HG03378 (cell line): ENCODE measurements at regions not wholly inside any gene's neighbourhood (a gene's known extent, or its start where the extent isn't known, plus 50 kb on each side); places are given as distances from the start of the nearest gene placed in this dataset.
"Not testable (repeated sequence)": the region's sequence is repeated elsewhere in the genome, so short reads cannot be mapped to it uniquely, and the experiment has no call there.

Source experiments
- ATAC-seq: cut with Tn5 transposase; IDR thresholded peaks from one replicate; pipeline ENCODE4 v1.9.1; 2021; ENCODE audit warnings: mild to moderate bottlenecking, moderate library complexity; ENCODE audit not compliant: unreplicated experiment

DNA sequence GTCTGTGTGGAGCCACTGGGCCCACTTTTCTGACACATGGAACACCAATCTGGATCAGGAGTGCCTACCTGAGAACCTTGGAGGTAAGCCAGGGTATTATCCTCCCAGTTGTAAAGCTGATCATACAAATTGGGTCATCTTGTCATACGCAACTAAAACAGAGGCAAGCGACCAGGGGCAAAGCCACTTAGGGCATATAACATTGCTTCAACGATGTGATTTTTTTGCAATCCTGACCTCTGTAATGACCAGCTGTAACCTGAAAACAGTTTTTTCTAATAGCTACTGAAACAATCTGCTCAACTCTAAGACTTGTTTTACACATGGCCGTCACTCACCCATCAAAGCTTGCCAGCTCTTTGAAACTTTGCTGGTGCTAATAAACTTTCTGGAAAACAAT lies 261.5 kb upstream of the AGTR2 start:
- no peak for ATAC-seq

DNA sequence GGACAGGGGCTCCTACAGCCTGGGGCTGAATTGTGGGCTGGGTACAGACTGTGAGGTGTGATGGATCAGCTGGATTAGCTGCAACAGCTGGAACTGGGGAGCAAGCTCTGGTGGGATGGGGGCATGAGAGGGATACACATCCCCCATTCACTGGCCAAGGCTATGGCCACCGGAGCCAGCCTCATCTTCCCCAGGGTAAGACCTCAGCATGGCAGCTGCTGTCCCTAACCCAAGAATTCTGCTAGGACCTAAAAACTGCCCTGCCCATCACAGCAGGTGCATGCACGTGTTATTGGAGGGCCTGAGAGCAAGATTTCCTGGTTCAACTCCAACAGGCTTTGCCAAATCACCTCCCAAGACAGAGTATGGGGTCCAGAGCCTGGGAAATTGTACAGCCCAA lies 258.6 kb upstream of the AGTR2 start:
- ATAC-seq = no peak

DNA sequence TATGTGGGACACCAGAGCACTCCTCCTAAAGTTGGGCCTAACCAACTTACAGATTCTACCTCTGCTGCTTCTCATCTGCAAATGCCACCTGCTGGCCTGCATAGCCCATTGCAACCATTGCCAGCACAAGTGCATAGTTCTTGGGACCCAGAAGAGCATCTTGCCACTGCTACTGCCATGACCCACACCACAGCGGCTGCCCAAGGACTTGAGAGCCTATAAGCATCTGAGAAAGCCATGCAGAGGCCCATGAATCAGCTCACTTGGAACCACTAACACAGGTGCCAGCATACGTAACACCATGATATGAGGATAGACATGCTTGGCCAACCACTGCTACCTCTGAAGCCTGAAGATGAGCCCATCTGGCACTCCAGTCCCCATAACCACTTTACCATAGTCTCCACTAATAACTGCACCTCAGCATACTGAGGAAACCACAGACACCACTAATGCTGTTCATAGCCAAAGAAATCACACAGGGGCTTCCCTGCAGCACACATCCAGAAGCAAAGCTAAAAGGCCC lies 258.1 kb upstream of the AGTR2 start:
- peak; percentile 95 for ATAC-seq

DNA sequence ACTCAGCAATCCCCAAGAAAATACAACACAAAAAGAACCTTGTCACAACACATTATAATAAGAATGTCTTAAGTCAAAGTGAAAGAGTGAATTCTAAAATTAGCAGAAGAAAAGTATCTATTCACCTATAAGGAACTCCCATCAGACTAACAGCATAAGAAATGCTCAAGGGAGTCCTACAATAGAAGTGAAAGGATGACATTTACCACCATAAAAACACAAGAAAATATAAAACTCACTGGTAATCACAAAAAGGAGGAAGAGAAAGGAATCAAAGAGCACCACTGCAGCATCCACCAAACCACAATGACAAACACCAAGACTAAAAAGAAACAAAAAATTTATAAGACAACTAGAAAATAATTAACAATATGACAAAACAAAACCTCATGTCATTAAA lies 257.0 kb upstream of the AGTR2 start:
- ATAC-seq = peak; percentile 49

DNA sequence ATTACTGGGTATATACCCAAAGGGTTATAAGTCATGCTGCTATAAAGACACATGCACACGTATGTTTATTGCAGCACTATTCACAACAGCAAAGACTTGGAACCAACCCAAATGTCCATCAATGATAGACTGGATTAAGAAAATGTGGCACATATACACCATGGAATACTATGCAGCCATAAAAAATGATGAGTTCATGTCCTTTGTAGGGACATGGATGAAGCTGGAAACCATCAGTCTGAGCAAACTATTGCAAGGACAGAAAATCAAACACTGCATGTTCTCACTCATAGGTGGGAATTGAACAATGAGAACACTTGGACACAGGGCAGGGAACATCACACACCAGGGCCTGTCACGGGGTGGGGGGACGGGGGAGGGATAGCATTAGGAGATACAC lies 254.9 kb upstream of the AGTR2 start:
- not testable (repeated sequence) for ATAC-seq

DNA sequence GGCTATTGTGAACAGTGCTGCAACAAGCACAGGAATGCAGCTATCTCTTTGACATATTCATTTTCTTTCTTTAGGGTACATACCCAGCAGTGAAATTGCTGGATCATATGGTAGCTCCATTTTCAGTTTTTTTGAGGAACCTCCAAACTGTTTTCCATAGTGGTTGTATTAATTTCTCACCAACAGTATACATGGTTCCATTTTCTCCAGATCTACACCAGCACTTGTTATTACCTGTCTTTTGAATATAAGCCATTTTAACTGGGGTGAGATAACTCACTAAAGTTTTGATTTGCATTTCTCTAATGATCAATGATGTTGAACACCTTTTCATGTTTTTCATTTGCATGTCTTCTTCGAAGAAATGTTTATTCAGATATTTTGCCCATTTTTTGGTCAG lies 241.1 kb upstream of the AGTR2 start:
- ATAC-seq = no peak

DNA sequence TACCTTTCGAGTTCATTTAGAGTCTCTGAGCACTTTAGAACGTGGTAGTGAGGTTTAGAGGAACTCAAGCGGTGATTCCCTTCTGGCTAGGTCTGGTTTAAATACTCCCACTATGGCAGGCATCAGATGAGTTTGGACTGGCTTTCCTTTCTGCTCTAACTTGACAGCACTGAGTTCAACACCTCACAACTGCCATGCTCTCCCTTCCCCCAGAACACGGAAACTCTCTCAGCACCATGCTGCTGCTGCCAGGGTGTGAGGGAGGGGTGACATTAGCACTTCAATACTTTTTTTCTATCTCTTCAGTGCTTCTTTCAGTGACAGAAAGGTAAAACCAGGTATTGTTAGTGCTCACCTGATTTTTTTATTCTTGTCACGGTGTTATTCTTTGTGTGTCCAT lies 234.5 kb upstream of the AGTR2 start:
- ATAC-seq = no peak

DNA sequence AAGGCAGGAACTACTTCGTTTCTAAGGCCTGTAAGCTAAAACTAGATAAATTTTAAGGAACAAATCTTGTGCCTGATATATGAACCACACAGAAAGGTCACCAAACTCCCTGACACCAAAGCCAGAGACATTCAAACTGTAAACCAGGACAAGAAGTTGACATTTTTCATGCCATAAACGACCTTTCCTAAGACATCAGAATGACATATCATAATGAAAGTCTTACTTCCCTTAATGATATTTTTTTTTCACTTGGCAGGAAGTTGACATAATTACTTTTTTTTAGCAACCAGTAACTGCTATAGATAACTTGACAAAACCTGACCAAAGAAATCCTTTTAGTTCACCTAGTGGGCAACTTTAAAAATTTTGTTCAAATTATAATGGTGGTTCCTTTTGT lies 231.5 kb upstream of the AGTR2 start:
- peak; percentile 84 for ATAC-seq

DNA sequence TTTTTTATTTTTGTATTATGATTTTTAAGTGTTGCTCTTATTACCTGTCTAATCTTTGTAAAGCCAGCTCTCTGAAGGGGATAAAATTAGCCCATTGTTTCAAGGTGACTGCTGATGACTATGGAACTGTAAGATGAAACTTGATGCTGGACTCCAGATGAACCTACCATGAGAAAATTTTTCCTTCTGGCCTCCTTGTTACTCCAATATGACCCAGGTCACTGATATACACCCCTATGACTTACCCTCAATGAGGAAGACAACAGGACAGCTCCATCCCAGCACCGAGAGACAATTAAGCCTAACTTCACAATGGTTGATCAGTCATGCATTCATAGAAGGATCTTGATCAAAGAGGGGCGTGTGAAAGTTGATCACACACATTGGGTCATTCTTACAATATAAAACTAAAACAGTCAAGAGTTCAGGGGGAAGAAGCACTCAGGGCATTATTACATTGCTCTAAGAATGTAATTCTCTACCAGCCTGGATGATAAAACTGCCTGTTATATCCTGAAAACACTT lies 230.8 kb upstream of the AGTR2 start:
- ATAC-seq = no peak

DNA sequence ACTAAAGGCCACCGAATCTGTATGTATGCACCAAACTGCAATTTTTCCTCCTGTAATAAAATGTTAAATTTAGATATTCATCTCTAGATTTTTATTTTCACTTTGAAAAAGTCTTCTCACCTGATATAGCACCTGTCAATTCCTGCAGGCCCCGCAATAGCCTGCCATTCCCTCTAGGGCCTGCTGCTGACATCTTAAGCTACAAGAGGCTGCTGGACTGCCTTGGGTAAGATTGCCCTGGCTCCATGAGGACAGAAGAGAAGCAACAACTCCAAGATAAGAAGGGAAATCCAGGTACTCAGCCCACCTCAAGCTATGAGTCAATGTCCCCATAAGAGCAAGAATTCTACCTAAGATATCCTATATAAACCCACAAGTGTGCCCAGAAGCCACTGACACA lies 230.2 kb upstream of the AGTR2 start:
- peak; percentile 1 for ATAC-seq

DNA sequence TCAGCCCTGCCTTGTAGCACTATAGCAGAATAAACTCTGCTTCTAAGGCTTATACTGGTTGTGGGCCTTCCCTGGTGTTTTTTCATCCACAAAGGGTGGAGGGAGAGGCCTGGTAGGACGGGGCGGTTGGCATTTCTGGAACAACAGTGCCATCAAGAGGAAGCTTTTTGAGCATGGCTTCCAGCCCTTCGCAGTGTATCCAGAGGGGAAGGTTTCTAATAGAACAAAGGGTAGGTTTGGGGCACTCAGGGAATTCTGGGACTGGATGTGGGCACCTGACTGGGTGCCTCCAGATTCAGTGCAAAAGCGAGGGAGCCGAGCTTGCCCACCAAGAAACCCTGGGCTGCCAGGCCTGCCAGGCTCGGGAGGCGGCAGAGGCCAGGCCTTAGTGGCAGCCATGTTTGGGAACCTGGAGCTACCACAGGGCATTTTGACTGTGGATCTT lies 229.6 kb upstream of the AGTR2 start:
- peak; percentile 65 for ATAC-seq

DNA sequence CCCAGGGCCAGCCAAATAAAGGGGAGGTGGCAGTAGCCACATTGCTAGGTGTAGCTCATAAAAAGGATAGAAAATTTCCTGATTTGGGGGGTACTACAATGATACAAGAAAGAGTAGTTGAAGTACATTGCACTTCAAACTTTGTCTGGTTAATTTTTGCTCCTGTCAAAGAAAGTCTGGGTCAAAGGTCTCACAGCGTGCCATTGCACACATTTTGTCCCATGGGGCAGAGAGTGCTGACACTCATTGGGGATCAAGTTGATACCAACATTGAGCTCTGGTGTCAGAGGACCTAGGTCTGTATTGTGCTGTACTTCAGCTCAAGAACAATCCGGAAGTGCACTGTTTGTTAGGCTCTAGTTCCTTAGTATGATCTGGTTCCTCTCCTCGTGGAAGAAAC lies 229.2 kb upstream of the AGTR2 start:
- no peak for ATAC-seq

DNA sequence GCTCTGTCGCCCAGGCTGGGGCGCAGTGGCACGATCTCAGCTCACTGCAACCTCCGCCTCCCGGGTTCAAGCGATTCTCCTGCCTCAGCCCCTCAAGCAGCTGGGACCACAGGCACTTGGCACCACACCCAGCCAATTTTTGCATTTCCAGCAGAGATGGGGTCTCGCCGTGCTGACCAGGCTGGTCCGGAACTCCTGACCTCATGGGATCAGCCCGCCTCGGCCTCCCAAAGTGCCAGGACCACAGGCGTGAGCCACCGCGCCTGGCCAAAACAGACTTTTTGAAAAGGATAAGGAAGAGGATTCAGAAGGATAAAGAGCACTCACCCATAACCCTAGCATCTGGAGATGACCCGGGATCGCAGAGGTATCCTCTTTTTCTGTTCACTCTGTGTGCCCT lies 224.5 kb upstream of the AGTR2 start:
- ATAC-seq = no peak

DNA sequence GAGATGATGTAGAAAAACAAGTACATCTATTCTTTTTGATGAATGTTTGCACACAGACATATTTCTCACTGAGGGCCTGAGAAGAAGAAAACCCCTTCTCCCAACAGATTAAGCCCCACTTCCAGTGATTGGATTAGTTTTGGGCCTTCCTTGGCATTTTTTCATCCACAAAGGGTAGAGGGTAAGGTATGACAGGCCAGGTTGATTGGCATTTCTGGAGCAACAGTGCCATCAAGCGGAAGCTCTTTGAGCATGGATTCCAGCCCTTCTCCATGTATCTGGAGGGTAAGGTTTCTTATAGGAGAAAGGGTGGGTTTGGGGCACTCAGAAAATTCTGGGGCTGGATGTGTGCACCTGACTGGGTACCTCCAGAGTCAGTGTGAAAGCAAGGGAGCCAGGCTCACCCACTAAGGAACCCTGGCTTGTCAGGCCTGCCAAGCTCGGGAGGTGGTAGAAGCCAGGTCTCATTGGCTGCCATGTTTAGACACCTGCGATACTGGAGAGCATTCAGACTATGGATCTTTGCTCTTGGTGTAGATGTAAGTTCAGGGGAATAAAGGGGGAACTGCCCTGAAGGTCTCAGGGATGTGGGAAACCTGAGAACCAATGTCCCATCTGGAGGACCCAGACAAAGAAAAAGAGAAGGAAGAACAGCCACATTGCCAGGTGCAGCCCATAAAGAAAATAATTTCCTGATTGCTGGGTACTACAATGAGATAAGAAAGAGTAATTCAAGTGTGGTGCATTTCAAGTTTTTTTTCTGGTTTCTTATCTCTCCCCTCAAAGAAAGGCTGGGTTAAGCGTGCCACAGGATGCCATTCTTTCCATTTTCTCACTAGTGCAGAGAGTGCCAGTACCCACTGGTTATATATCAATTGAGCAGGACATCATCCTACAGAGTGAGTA lies 222.3 kb upstream of the AGTR2 start:
- ATAC-seq = peak; percentile 52

DNA sequence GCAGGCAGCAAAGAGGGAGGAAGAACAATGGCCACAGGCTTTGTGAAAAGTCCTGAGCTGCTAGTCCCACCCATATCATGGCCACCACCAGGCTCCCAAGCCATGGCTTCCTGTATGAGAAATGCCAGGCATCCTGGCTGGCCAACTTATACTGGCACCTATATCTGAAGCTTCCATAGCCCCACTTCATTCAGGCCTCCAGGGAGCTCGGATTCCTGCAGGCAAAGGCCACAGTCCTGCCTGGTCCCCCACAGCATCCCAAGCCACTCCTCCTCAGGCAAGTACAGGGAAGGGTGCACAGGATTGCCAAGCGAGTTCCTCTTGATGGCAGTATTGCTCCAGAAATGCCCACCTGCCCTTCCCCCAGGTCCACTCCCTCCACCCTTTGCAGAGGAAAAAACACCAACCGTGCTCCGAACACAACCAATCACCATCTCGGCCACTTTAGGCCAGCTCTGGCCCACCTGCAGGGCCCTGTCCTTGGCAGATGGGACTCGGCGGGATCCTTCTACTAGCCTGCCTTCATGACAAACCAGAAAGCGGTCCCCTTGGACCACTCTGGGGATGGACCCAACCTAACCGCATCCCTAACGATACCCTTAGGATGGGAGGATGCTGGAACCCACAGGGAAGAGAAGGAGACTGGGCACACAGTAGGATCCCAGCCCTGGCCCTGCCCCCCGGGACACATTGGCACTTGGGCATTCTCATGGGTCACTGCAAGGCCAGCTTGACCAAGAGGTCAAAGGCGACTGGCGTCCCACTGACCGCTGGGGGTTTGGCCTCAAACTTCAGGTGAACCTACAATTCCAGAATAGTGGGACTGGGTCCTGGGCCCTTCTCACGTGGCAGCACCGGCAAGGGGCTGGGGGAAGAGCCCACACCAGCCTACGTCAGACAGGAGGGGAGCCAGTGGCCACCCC lies 220.4 kb upstream of the AGTR2 start:
- no peak for ATAC-seq

DNA sequence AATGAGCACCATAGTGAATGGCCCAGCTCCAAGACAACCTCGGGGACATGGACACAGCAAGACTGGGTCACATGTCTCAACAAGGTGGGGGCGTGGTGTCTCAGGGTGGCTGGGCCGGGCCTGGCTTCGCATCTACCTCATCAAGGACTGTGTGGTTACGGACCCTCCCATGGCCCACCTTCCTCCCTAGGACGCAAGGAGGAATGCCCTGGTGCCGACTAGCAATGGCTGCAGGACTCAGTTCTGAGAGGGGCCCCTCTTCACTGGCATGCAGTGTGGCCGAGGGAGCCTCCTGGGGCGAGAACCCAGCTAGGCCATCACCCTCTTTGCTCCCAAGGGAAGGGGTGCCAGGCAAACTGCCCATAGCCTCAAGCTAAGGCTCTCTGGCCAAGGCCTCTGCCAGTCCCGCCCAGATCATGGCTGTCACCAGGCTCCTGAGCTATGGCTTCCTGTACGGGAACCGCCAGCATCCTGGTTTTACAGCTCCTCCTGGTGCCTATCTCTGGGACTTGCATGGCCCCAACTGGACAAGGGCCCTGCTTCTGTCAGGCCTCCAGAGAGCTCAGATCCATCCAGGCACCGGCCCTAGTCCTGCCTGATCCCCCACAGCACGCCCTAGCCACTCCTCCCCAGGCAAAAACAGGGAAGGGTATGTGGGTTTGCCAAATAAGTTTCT lies 218.0 kb upstream of the AGTR2 start:
- no peak for ATAC-seq

DNA sequence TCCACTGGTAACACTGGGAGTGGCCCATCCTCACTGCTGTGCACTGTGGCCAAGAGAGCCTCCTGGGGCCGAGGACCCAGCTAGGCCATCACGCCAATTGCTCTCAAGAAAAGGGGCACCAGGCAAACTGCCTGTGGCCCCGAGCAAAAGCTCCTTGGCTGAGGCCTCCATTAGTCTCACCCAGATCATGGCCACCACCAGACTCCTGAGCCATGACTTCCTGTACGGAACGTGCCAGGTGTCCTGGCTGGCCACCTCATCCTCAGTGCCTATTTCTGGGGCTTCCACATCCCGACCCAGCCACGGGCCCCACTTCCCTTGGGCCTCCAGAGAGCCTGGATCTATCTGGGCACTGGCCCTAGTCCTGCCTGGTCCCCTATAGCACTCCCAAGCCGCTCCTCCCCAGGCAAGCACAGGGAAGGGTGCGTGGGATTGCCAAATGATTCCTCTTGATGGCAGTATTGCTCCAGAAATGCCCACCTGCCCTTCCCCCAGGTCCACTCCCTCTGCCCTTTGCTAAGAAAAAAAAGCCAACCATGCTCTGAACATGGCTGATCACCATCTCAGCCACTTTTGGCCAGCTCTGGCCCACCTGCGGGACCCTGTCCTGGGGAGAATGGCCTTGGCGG lies 212.6 kb upstream of the AGTR2 start:
- ATAC-seq = no peak

DNA sequence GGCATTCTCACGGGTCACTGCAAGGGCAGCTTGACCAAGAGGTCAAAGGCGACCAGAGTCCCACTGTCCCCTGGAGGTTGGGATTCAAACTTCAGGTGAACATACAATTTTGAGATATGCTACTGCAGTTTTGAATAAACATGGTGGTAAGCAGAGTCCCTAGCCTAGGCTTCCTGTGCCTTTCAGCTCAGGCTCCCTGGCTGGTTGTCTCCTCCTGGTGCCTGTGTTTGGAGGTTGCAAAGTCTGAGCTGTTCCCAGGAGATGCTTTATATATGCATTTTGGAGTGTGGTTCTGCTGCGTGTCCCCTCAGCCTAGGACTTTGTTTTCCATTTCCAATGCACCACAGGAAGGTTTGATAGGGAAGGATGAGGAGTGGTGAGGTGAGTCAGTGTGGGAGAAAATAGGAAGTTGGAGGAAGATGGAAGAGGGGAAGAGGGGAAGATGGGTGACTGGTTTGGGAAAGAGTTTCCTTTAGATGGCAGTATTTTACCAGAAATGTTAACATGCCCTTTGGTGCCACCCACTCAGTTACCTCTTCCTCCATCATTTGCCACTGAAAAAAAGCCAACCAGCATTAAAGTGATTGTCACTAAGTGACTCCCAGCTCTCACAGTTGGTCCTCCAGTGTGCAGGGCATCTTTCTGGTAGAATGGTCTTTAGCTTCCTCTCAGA lies 211.7 kb upstream of the AGTR2 start:
- no peak for ATAC-seq

DNA sequence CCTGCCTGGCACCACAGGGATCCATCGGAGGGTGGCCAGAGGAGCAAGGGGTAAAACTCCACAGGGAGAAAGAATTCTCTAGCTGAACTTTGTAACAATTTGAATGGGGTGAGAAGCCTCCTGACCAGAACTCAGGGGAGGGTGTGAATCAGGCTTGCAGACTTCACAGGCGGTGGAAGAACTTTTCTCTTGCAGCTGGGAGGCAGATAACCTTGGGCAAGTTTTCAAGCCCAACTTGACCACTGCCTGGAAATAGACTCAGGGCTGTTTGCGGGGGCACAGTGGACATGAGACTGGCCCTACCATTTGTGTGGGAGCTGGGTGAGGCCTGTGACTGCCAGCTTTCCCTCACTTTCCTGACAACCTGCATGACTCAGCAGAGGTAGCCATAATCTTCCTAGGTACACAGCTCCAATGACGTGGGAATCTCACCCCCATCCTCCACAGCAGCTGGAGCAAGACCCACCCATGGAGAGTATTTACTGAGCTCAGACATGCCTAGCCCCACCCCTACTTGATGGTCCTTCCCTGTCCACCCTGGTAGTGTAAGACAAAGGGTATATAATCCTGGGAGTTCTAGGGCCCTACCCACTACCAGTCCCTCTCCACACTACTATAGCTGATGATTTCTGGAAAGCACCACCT lies 210.0 kb upstream of the AGTR2 start:
- no peak for ATAC-seq
